Neural progenitor cell (in vitro differentiated cells): ENCODE measurements at regions not wholly inside any gene's neighbourhood (a gene's known extent, or its start where the extent isn't known, plus 50 kb on each side); places are given as distances from the start of the nearest gene placed in this dataset.
"Not testable (repeated sequence)": the region's sequence is repeated elsewhere in the genome, so short reads cannot be mapped to it uniquely, and the experiment has no call there.

Source experiments
- DNase-seq: peaks from one replicate; pipeline ENCODE4 v3.0.0-alpha.2; 2016; ENCODE audit warnings: low spot score
- H2AFZ ChIP-seq: fragments of 200-600 bp; sonication (generic); replicated peaks from 2 replicates; pipeline ENCODE4 v1.6.1; 2016; ENCODE audit warnings: antibody characterized with exemption
- H3F3A ChIP-seq: fragments of 200-600 bp; sonication (generic); 2 replicates; pipeline ENCODE4 v1.6.1; 2016; ENCODE audit warnings: antibody characterized with exemption, low read depth
- H3K27ac ChIP-seq: fragments of 200-600 bp; sonication (generic); 2 replicates; pipeline ENCODE4 v1.5.1; 2016; ENCODE audit warnings: mild to moderate bottlenecking
- H3K27me3 ChIP-seq: fragments of 200-600 bp; sonication (generic); 2 replicates; pipeline ENCODE4 v1.6.1; 2016; ENCODE audit warnings: mild to moderate bottlenecking, moderate library complexity
- H3K36me3 ChIP-seq: fragments of 200-600 bp; sonication (generic); 2 replicates; pipeline ENCODE4 v1.5.1; 2016
- H3K4me1 ChIP-seq: fragments of 200-600 bp; sonication (generic); 2 replicates; pipeline ENCODE4 v1.6.1; 2016; ENCODE audit warnings: mixed run types
- H3K4me2 ChIP-seq: fragments of 200-600 bp; sonication (generic); 2 replicates; pipeline ENCODE4 v1.6.1; 2016
- H3K4me3 ChIP-seq: fragments of 200-600 bp; sonication (generic); 2 replicates; pipeline ENCODE4 v1.5.1; 2016
- H3K79me2 ChIP-seq: fragments of 200-600 bp; sonication (generic); 2 replicates; pipeline ENCODE4 v1.6.1; 2016; ENCODE audit warnings: low read depth
- H3K9ac ChIP-seq: fragments of 200-600 bp; sonication (generic); 2 replicates; pipeline ENCODE4 v1.6.1; 2016
- H3K9me3 ChIP-seq: fragments of 200-600 bp; sonication (generic); 2 replicates; pipeline ENCODE4 v1.5.1; 2016; ENCODE audit warnings: low read depth
- H4K20me1 ChIP-seq: fragments of 200-600 bp; sonication (generic); 2 replicates; pipeline ENCODE4 v1.6.1; 2016; ENCODE audit warnings: low read depth
- H3K27ac Mint-ChIP-seq: 3 replicates; pipeline ENCODE4 v1.8.0; 2021; ENCODE audit warnings: mixed read lengths
- H3K27me3 Mint-ChIP-seq: 2 replicates; pipeline ENCODE4 v1.8.0; 2022; ENCODE audit warnings: low read depth, mild to moderate bottlenecking, inconsistent platforms, moderate library complexity, mixed read lengths; ENCODE audit not compliant: insufficient read depth
- H3K36me3 Mint-ChIP-seq: 3 replicates; pipeline ENCODE4 v1.8.0; 2021; ENCODE audit warnings: mixed read lengths
- H3K4me1 Mint-ChIP-seq: 3 replicates; pipeline ENCODE4 v1.8.0; 2021; ENCODE audit warnings: mixed read lengths
- H3K4me3 Mint-ChIP-seq: 3 replicates; pipeline ENCODE4 v1.8.0; 2021; ENCODE audit warnings: mild to moderate bottlenecking, moderate library complexity, mixed read lengths
- H3K9me3 Mint-ChIP-seq: 3 replicates; pipeline ENCODE4 v1.8.0; 2020; ENCODE audit warnings: mixed read lengths
- EZH2 ChIP-seq: fragments of 200-600 bp; sonication (generic); IDR thresholded peaks from 2 replicates; pipeline ENCODE4 v1.6.1; 2017; ENCODE audit warnings: antibody characterized with exemption, mild to moderate bottlenecking, moderate library complexity
- EZH2phosphoT487 ChIP-seq: fragments of 200-600 bp; sonication (generic); IDR thresholded peaks from 2 replicates; pipeline ENCODE4 v1.6.1; 2017; ENCODE audit warnings: antibody characterized with exemption
- TF ChIP-seq, protein P1 (sequence below): fragments of 200-600 bp; sonication (generic); IDR thresholded peaks from 2 replicates; pipeline ENCODE4 v1.5.1; 2017; ENCODE audit warnings: antibody characterized with exemption, mild to moderate bottlenecking

- H3K4me3 Mint-ChIP-seq, H3K4me3 ChIP-seq, H2AFZ ChIP-seq, H3K27ac ChIP-seq, H3K27me3 Mint-ChIP-seq, H3K9ac ChIP-seq, H3K36me3 Mint-ChIP-seq, H3K36me3 ChIP-seq, H3K9me3 ChIP-seq, H3K9me3 Mint-ChIP-seq, H3K27ac Mint-ChIP-seq, DNase-seq, H3K4me2 ChIP-seq, H3K27me3 ChIP-seq: not testable (repeated sequence)
- Histone ChIP-seq H3K4me1 (peaks cover 27% of the 10 kb centered on the region), H3K79me2 (peaks cover 35% of the 10 kb centered on the region), H4K20me1 (peaks cover 35% of the 10 kb centered on the region), H3F3A (peaks cover 17% of the 10 kb centered on the region)
- peaks cover 23% of the 10 kb centered on the region for H3K4me1 Mint-ChIP-seq
Observed at GRCh38 chr1:149841597-149842238, 57.6 kb upstream of the BOLA1 start.

- not testable (repeated sequence) for H3K4me3 Mint-ChIP-seq, H3K27ac Mint-ChIP-seq, DNase-seq, H3K9ac ChIP-seq, H3K9me3 ChIP-seq, H3K27me3 ChIP-seq, H3K27me3 Mint-ChIP-seq, H3K27ac ChIP-seq, H3K4me3 ChIP-seq, H3K36me3 Mint-ChIP-seq, H3K36me3 ChIP-seq, H2AFZ ChIP-seq, H3K4me2 ChIP-seq, H3K9me3 Mint-ChIP-seq
- Histone ChIP-seq H3K79me2 (peaks cover 44% of the 10 kb centered on the region), H3K4me1 (peaks cover 33% of the 10 kb centered on the region), H3F3A (peaks cover 23% of the 10 kb centered on the region), H4K20me1 (peaks cover 43% of the 10 kb centered on the region)
- peaks cover 32% of the 10 kb centered on the region for H3K4me1 Mint-ChIP-seq
Observed at GRCh38 chr1:149842458-149843064, 56.8 kb upstream of the BOLA1 start.

- Histone ChIP-seq H3K9ac (peak overlapping the region; percentile 68), H4K20me1 (peaks cover 53% of the 10 kb centered on the region), H3K4me1 (peaks cover 42% of the 10 kb centered on the region), H2AFZ (no peak overlapping the region), H3K4me2 (peak overlapping the region; percentile 97), H3F3A (peaks cover 29% of the 10 kb centered on the region), H3K9me3 (no peaks in the 10 kb centered on the region), H3K27me3 (no peaks in the 10 kb centered on the region), H3K4me3 (peak overlapping the region; percentile 96), H3K27ac (no peak overlapping the region), H3K36me3 (no peaks in the 10 kb centered on the region), H3K79me2 (peaks cover 53% of the 10 kb centered on the region)
- TF ChIP-seq, protein P1, sequence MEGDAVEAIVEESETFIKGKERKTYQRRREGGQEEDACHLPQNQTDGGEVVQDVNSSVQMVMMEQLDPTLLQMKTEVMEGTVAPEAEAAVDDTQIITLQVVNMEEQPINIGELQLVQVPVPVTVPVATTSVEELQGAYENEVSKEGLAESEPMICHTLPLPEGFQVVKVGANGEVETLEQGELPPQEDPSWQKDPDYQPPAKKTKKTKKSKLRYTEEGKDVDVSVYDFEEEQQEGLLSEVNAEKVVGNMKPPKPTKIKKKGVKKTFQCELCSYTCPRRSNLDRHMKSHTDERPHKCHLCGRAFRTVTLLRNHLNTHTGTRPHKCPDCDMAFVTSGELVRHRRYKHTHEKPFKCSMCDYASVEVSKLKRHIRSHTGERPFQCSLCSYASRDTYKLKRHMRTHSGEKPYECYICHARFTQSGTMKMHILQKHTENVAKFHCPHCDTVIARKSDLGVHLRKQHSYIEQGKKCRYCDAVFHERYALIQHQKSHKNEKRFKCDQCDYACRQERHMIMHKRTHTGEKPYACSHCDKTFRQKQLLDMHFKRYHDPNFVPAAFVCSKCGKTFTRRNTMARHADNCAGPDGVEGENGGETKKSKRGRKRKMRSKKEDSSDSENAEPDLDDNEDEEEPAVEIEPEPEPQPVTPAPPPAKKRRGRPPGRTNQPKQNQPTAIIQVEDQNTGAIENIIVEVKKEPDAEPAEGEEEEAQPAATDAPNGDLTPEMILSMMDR: no peak
- TF ChIP-seq EZH2: no peak
- TF ChIP-seq EZH2phosphoT487: no peak
- peak overlapping the region; percentile 93 for H3K4me3 Mint-ChIP-seq
- DNase-seq: peak; percentile 31
- H3K27ac Mint-ChIP-seq: peak overlapping the region; percentile 94
- H3K9me3 Mint-ChIP-seq: no peaks in the 10 kb centered on the region
- peaks cover 4% of the 10 kb centered on the region for H3K36me3 Mint-ChIP-seq
- H3K4me1 Mint-ChIP-seq: peaks cover 41% of the 10 kb centered on the region
- no peaks in the 10 kb centered on the region for H3K27me3 Mint-ChIP-seq
Observed at GRCh38 chr1:149843431-149844041, 55.8 kb upstream of the BOLA1 start.

GRCh38 chr1:149844101-149844500, 55.3 kb upstream of the BOLA1 start:
- H3K9me3 ChIP-seq: no peaks in the 10 kb centered on the region
- H3K79me2 ChIP-seq: peaks cover 59% of the 10 kb centered on the region
- Mint-ChIP-seq H3K27ac (peak overlapping the region; percentile 94), H3K36me3 (peaks cover 4% of the 10 kb centered on the region), H3K9me3 (no peaks in the 10 kb centered on the region), H3K27me3 (no peaks in the 10 kb centered on the region), H3K4me3 (peak overlapping the region; percentile 93), H3K4me1 (peaks cover 47% of the 10 kb centered on the region)
- H3K4me1 ChIP-seq: peaks cover 48% of the 10 kb centered on the region
- H3K36me3 ChIP-seq: no peaks in the 10 kb centered on the region
- no peak for TF ChIP-seq EZH2
- no peak for TF ChIP-seq EZH2phosphoT487
- TF ChIP-seq, protein P1: no peak
- H3K4me2 ChIP-seq: peak overlapping the region; percentile 97
- peak; percentile 0 for DNase-seq
- H3K4me3 ChIP-seq: peak overlapping the region; percentile 96
- H2AFZ ChIP-seq: no peak overlapping the region
- H3F3A ChIP-seq: peaks cover 34% of the 10 kb centered on the region
- H3K27me3 ChIP-seq: no peaks in the 10 kb centered on the region
- no peak overlapping the region for H3K27ac ChIP-seq
- peak overlapping the region; percentile 68 for H3K9ac ChIP-seq
- H4K20me1 ChIP-seq: peaks cover 58% of the 10 kb centered on the region
